Brain microvascular endothelial cell (primary cell): ENCODE measurements at regions not wholly inside any gene's neighbourhood (a gene's known extent, or its start where the extent isn't known, plus 50 kb on each side); places are given as distances from the start of the nearest gene placed in this dataset.

Experiments used
- DNase-seq: peaks from one replicate; pipeline ENCODE4 v3.0.0-alpha.2; 2020
- H3K27ac ChIP-seq: fragments of 250-450 bp; sonication (Bioruptor Pico); 2 replicates; pipeline ENCODE4 v1.5.1; 2020; ENCODE audit warnings: mild to moderate bottlenecking, moderate library complexity
- H3K27me3 ChIP-seq: fragments of 250-450 bp; sonication (Bioruptor Pico); replicated peaks from 2 replicates; pipeline ENCODE4 v1.5.1; 2020; ENCODE audit warnings: mild to moderate bottlenecking
- H3K36me3 ChIP-seq: fragments of 250-450 bp; sonication (Bioruptor Pico); replicated peaks from 2 replicates; pipeline ENCODE4 v1.5.1; 2020; ENCODE audit warnings: mild to moderate bottlenecking
- H3K4me3 ChIP-seq: 2 replicates; pipeline ENCODE4 v1.5.1; 2011; ENCODE audit warnings: low read depth, mild to moderate bottlenecking, control low read depth, low read length, moderate library complexity
- CTCF ChIP-seq: IDR thresholded peaks from 2 replicates; pipeline ENCODE4 v1.5.1; 2011; ENCODE audit warnings: low read depth, mild to moderate bottlenecking, moderate library complexity, low read length, control low read depth, inconsistent platforms; ENCODE audit errors: missing control alignments
- in situ Hi-C: cut with HindIII; loops from 2 replicates; pipeline ENCODE4 v1.10.0; 2017; ENCODE audit warnings: low sequenced_read_pairs, low pct_ligation_motif_present

GRCh38 chr14:82112210-82112839, 578.7 kb upstream of the SEL1L start:
- in situ Hi-C loops: no loop called here
- no peak for TF ChIP-seq CTCF
- no peak for DNase-seq
- Histone ChIP-seq H3K4me3 (no peak overlapping the region), H3K27ac (no peak overlapping the region), H3K27me3 (no peaks in the 10 kb centered on the region), H3K36me3 (no peaks in the 10 kb centered on the region)

GRCh38 chr14:82113007-82113406, 579.4 kb upstream of the SEL1L start:
- TF ChIP-seq CTCF: no peak
- in situ Hi-C loops: no loop called here

GRCh38 chr14:82113710-82114109, 580.1 kb upstream of the SEL1L start:
- in situ Hi-C loops: no loop called here
- no peak overlapping the region for H3K27ac ChIP-seq
- H3K4me3 ChIP-seq: no peak overlapping the region
- no peak for DNase-seq
- no peaks in the 10 kb centered on the region for H3K36me3 ChIP-seq
- H3K27me3 ChIP-seq: no peaks in the 10 kb centered on the region
- TF ChIP-seq CTCF: no peak

More at GRCh38 chr14:82113007-82113406, 579.4 kb upstream of the SEL1L start:
- no peaks in the 10 kb centered on the region for H3K36me3 ChIP-seq
- no peak overlapping the region for H3K4me3 ChIP-seq
- no peak overlapping the region for H3K27ac ChIP-seq
- no peak for DNase-seq
- H3K27me3 ChIP-seq: no peaks in the 10 kb centered on the region

GRCh38 chr14:82116721-82117120, 583.1 kb upstream of the SEL1L start:
- in situ Hi-C loops: no loop called here
- Histone ChIP-seq H3K4me3 (no peak overlapping the region), H3K27ac (no peak overlapping the region), H3K36me3 (no peaks in the 10 kb centered on the region), H3K27me3 (no peaks in the 10 kb centered on the region)
- TF ChIP-seq CTCF: no peak
- DNase-seq: no peak

GRCh38 chr14:82122655-82123054, 589.0 kb upstream of the SEL1L start:
- TF ChIP-seq CTCF: no peak
- no peak overlapping the region for H3K27ac ChIP-seq
- in situ Hi-C loops: no loop called here
- no peak for DNase-seq
- no peak overlapping the region for H3K4me3 ChIP-seq
- H3K27me3 ChIP-seq: no peaks in the 10 kb centered on the region
- no peaks in the 10 kb centered on the region for H3K36me3 ChIP-seq

- no peak overlapping the region for H3K27ac ChIP-seq
- no peak overlapping the region for H3K4me3 ChIP-seq
- DNase-seq: no peak
- in situ Hi-C loops: no loop called here
- H3K36me3 ChIP-seq: no peaks in the 10 kb centered on the region
- H3K27me3 ChIP-seq: no peaks in the 10 kb centered on the region
- no peak for TF ChIP-seq CTCF
These were observed 590.9 kb upstream of the SEL1L start for GRCh38 chr14:82124511-82124910.
